ENCODE measurements at regions not wholly inside any gene's neighbourhood (a gene's known extent, or its start where the extent isn't known, plus 50 kb on each side); places are given as distances from the start of the nearest gene placed in this dataset.
"Not testable (repeated sequence)": the region's sequence is repeated elsewhere in the genome, so short reads cannot be mapped to it uniquely, and the experiment has no call there.

DNA sequence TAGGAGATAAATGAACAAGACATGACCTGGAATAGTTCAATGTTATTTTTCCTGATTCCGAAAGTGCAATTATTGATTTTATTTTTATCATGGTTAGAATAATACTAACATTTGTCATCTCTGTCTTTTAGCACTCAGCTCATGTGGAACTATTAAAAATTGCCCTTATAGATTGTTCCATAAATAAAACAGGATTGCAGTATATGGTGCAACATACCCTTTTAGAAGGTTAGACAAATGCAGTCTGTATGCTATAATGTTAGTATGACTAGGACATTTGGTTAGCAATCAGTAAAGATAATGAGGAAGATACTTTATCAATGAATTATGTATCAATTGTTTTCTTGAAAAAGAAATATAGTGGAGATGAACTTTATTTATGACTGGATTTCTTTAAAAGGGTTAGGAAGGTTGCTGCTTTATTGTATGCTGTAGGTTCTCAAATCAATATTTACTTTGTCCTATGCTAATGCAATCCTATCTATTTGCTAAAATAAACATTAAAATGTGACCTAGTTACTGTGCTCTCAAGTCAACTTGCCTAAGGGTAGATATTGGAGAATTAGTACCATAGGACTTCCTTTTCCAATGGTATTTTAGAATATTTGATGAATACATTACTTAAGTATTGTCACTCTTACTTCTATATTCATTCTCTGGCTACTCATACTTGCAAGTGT, 348.9 kb upstream of the ISL1 start:
- no peak for DNase-seq (ENCODE audit: low spot score)

DNA sequence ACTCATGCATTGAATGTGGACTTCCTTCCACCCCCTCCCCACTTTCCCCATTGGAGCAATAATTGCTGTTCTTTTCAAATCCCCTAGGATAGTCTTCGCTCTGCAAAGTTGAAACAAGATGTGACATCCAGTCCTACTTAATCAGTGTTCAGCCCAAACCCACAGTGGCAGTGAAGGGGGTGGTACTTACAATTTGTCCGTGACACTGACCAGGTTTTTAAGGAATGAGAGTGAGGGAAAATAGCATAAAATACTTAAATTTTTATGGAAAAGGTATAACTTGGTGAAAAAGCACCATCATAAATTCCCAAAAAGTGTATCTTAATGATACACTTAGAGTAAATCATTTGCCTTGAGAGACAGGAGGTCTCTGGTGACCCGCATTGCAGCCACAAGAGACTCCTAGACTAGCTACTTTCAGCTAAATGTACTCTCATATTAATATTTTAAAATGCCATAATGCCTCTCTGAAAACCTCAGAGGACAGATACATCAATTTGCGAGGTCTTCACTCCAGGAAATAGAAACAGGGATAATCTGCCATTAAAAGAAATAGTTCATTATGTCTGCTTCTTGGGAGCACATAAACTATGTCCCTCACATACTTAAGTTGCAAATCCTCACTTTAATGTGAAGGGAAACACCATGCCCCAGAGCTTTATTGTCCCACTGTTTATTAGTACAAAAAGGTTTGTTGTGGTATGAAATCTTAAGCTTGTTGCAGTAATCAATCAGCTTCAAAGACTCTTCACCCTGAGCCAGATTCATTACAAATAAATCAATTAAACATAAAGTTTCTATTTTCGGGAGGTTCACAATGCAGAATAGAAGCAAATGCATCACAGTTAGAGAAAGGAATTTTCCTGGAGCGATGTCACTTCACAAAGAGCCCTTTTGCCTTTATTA, 343.6 kb upstream of the ISL1 start:
- no peak for DNase-seq (ENCODE audit: low spot score)

DNA sequence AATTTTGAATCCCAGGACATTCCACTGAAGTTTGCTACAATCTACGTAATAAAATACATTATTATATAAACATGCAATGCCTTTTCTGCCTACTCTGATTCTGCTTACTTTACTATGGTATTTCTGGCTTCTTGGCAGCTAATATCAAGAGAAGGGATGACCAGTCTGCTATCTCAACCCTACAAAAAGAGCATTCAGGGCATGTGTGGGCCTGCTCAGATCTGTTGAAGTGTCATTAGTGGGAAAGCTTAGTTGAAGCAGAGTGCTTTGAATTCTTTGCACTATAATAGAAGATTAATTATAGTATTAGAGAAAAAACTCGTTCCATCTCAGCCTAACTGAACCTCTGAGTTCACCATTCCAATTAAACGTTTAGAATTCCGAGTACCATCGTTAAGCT, 339.5 kb upstream of the ISL1 start:
- no peak for DNase-seq (ENCODE audit: low spot score)

DNA sequence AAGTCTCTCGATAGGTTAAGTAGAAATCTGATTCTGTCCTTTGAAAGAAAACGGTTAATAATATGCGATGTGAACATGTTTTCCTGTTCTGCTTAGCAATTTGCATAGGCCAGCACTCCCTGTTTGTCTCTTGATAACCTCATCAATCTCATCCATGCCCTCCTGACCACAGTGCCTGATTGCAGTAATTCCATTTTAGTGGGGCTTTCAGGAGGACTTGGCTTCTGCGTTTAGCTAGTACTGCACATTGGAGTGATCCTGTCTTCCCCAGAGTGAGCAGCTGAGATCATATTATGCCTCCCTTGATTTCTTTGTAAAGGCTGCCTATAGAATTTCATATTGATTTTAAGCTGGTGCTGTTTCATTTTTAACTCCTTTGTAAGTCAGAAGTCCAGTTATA, 335.9 kb upstream of the ISL1 start:
- DNase-seq (ENCODE audit: low spot score): no peak

DNA sequence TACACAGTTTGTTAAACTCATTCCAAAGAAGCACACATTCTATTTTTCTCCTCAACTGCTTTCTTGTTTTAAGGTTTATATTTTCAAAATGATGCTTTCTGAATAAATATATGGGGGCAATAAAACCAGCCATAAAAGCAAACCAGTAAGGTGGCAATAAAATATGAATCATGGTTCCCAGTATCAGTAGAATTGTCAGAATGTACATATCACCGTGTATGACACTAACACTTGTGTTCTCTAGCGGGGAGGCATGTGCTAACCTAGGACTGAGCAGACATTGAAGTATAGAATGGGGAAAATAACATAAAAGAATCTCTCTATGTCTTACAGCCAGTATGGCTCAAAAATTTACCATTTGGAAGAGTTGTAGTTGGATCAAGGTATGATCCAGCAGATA, 329.9 kb upstream of the ISL1 start:
- DNase-seq (ENCODE audit: low spot score): no peak

DNA sequence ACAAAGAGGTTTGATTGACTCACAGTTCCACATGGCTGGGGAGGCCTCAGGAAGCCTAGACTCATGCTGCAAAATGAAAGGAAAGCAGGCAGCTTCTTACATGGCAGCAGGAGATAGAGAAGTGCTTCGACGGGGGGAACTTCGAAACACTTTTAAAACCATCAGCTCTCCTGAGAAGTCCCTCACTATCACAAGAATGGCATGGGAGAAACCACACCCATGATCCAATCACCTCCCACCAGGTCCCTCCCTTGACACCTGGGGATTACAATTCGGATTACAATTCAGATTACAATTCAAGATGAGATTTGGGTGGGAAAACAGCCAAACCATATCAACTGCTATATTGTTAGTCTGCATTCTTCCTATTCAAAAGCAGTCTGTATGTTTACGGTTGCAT, 322.3 kb upstream of the ISL1 start:
- no peak for DNase-seq (ENCODE audit: low spot score)

DNA sequence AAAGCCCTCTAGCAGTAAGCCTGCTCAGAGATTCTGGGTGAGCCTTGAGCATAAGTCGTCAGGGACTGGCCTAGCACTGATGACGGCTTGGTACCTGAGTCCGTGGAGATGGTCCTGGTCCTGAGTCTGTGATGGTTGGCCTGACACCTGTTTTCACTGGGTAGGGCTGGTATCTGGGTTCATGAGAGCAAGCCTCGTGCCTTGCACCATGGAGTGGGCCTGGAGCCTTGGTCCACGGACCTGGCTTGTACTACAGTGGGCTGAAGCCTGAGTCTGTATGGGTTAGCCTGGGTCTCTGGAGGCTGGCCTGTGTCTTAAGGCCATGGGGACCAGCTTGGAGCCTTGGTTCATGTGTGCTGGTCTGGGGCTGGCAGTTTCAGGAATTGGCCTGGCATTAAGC, 310.3 kb upstream of the ISL1 start:
- DNase-seq (ENCODE audit: low spot score): no peak

DNA sequence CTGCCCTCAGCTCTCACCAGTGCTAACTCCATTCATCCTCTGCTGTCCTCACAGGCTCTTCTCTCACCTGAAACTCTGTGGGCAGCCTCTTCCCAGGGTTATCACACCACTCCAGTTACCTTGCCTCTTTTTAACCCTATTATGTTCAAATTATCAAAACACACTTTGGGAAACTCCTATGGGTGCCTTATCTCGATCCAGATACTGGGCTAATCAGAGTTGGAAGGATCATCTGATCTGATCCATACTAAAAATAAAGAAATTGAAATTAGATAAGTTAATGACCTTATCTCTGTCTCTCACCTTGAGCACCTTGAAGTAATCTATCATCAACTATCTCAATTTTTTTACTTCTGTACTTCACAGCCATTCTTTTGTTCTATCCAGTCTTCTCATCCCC, 300.5 kb upstream of the ISL1 start:
- no peak for DNase-seq (ENCODE audit: low spot score)

DNA sequence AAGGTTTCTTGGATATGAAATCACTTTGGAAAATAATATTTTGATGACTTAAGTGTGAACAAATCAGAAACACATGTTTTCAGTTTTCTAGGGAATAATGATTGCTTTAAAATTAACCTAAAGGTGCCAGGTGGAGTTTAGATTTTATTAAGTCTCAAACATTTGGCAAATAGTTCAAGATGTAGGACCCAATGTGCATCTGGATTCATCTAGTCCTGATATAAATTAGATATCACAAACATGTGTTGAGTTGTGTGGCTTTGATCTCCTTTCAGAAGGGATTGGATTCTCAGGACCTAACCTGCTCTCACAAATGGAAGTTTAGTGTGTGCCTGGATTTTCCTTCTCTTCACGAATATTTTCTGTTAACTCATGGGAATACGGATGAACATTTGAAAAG, 291.4 kb upstream of the ISL1 start:
- DNase-seq (ENCODE audit: low spot score): no peak

DNA sequence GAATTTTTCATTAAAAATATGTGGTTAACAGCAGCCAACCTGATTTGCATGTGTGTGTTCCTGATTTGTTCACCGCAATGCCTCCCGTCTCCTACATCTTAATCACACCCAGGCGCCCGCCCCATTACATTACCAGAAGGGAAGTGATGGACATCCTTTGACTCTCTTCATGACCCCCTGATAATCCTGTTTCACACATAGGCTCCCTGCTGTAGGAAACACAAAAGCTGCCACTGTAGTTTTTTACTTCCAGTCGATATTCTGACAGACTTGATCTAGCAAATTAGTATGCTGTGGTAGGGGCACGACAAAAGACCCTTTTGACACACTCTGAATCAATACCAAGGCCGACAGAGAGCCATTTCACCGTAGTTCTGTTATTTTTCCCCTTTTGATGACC, 287.8 kb upstream of the ISL1 start:
- no peak for DNase-seq (ENCODE audit: low spot score)

DNA sequence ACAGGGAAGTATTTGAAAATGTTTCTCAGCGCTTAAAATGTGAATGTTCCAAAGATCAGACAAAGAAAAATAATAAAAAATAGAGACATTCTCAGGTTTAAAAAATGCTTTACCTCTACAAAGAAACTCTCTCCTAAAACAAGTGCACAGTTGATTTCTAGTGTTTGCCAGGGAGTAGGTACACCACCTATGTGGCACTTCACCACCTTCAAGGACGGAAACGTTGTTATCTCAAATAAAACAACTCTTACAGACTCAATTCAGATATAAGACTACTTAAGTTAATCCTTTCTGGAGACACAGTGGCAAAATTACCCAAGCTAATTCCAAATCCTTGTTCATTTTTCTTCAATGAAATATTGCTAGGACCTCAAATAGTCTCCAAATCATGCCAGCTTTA, 286.4 kb upstream of the ISL1 start:
- no peak for DNase-seq (ENCODE audit: low spot score)

DNA sequence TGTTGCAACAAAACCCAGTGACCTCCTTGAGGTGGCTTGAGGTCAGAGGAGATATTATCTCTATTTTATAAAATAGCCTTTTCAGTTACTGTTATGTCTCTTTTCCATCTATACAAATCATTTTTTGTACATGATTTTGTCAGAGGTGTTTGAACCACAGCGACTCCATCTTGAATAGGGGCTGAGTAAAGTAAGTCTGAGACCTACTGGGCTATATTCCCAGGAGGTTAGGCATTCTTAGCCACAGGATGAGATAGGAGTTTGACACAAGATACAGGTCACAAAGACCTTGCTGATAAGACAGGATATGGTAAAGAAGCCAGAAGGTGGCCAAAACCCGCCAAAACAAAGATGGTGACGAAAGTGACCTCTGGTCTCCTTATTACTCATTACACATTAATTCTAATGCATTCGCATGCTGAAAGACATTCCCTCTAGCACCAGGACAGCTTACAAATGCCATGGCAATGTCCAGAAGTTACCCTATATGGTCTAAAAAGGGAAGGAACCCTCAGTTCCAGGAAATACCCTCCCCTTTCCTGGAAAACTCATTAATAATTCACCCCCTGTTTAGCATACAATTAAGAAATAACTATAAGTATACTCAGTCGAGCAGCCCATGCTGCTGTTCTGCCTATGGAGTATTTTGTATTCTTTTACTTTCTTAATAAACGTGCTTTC, 283.9 kb upstream of the ISL1 start:
- DNase-seq (ENCODE audit: low spot score): no peak

DNA sequence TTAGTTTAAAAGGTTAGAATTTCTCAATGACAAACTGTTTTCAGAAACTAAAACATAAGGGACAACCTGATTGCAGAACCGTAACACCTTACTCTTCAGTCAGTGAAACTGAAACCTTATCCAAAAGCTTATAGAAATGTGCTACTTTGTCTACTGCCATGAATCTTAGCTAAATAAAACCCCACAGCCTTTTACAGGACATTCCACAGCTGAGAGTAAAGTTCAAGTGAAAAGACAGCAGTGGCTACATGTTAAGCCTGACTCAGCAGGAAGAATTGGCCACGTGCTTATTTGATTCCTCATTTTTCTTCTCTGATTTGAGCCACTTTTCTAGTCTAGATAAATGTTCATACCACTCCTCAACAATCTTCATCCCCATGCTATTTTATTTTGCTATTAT, 278.7 kb upstream of the ISL1 start:
- no peak for DNase-seq (ENCODE audit: low spot score)

DNA sequence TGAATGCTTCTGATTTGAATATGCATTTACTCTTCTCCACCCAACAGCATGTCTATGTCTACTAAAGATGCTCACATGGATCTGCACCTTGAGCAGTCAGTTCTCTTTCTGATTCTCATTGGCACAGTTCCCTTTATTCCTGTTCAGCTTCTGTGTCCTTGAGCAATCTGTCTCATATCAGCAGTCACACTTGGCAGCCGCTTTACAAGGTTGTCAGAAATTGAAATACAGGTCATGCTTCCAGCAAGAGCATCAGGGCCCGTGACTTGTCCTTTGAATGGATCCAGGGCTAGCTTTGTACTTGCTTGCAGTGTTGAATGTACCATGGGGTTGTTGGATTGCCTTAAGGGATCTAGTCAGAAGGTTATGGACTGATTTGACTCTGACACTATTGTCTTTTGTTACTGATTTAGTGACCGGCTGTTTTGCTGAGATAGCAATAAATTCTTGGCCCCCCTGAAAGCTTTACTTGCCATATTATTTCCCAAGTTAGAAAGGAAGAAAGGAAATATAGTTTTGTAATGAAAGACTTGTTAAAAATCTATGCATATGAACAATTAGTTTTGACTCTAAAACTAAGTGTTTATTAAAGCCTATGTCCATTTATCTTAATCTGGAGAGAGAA, 273.4 kb upstream of the ISL1 start:
- DNase-seq (ENCODE audit: low spot score): no peak

DNA sequence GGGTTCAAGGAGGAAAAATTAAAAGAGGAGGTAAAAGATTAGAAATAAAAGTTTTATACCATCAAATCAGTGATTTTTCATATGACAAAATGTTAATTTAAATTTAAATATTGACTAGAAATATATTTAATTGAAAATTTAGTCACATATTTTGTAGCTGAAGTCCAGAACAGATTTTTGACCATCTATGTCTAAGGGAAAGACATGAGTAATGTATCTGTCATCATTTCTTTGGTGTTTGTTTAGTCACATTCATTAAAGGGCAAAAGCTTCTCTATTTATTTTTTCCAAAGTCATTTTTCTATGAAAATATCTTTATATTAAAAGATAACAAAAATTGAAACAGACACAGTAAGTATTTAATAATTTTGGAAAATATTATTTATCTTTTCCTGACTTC, 252.0 kb upstream of the ISL1 start:
- DNase-seq (ENCODE audit: low spot score): no peak

DNA sequence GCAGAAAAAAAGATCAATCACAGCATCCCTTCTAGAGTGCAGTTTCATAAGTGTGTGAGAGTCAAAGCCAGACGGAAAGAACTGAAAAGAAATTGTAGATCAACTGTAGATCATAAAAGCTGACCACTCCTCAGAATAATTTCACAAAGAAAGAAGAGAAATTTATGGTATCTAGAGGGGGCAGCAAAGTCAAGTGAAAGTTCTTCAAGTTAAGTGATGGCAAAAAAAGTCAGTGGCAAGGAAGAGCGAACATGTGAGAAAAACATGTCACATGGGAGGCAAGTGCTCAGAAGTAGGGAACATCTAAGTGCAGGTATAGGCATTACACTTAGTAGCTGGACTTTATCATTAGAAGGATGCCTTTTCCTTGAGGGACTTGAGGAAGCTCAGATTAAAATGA, 245.1 kb upstream of the ISL1 start:
- no peak for DNase-seq (ENCODE audit: low spot score)

DNA sequence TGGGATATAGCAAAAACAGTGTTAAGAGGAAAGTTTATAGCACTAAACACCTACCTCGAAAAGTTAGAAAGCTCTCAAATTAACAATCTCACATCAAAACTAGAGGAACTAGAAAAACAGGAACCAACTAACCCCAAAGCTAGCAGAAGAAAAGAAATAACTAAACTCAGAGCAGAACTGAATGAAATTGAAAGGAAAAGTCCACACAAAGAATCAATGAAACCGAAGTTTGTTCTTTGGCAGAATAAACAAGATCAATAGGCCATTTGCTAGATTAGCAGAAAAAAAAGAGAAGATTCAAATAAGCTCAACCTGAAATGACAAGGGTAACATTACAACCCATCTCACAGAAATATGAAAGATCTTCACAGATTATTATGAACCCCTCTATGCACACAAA, 234.8 kb upstream of the ISL1 start:
- no peak for DNase-seq (ENCODE audit: low spot score)

DNA sequence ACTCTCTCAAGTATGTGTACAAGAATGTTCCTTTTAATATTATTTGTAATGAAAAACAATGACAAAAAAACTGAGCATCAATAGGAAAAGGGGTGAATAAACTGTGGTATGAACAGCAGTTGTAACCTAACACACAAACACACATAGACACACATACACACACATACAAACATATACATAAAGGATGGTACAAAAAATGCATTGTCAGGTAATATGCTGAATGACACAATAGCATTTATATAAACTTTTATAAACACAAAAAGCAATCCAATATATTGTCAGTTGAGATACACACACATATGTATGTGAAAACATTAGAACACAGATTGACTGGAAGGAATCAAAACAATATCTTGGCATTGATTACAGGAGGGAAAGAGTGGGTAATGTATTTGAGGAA, 227.0 kb upstream of the ISL1 start:
- DNase-seq (ENCODE audit: low spot score): no peak

DNA sequence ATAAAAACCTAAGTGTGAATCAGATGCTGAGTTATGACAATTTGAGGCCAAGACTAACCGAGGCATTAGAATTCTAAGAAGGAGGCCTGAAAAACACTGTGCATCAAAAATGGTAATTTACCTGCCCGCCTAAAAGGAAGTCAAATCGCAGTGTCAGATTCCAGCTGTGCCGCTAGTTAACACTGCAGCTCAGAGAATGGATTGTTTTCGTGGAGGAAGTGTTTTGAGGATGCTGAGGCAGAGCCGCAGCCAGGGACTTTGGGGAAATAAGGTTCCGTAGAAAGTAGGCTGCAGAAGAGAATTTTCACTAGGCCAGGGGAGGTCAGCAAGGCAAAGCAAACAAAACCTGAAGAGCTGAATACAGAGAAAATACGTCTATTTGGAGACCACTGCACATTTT, 226.4 kb upstream of the ISL1 start:
- DNase-seq (ENCODE audit: low spot score): no peak

DNA sequence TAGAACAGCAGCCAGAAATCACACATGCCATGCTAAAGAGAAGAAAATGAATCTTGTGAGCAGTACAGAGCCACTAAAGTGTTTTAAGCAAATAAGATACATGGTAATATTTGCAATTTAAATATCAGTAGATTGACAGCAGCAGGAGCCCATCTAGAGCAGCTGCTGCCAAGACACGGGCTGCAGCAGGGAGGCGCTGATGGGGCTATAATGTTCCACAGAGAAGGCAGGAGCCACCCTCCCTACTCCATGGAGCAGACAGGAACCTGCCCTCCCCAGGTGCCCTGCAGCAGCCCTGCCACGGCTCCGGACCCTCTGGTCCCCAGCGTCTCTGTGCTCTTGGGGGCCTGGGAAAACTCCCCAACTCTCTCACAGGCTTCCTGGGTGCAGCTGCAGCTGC, 224.1 kb upstream of the ISL1 start:
- DNase-seq (ENCODE audit: low spot score): no peak

DNA sequence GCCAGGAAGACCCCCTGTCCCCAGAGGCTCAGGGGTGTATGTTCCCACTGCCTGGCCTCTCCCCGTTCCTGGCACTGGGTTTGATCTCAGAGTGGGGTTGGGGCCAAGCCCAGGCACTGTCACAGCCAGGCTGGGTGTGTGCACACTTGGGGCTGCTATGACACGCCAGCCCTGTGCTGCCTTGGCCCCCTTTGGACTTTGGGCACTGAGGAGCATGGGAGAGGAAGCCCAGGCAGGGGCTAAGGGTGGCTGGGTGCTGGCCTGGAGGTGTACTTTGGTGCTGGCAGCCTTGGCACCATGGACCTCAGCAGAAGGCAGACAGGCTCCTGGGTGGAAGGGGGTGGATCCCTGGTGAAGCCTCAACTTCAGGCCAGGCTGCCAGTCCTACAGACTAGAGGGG, 223.6 kb upstream of the ISL1 start:
- no peak for DNase-seq (ENCODE audit: low spot score)

DNA sequence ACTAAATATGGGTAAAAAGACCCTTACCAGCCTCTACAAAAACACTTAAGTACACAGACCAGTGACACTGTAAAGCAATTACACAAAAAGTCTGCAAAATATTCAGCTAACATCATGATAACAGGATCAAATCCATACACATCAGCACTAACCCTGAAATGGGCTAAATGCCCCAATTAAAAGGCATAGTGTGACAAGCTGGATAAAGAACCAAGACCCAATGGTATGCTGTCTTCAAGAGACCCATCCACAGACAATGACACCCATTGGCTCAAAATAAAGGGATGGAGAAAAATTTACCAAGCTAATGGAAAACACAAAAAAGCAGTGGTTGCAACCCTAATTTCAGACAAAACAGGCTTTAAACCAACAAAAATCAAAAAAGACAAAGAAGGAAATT, 221.0 kb upstream of the ISL1 start:
- DNase-seq (ENCODE audit: low spot score): no peak

DNA sequence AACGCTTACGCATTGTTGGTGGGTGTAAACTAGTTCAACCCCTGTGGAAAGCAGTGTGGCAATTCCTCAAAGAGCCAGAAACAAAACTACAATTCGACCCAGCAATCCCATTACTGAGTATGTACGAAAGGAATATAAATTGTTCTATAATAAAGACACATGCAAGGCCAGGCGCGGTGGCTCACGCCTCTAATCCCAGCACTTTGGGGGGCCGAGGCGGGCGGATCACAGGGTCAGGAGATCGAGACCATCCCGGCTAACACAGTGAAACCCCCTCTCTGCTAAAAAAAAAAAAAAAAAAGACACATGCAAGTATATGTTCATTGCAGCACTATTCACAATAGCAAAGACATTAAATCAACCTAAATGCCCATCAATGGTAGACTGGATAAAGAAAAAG, 217.6 kb upstream of the ISL1 start:
- not testable (repeated sequence) for DNase-seq (ENCODE audit: low spot score)

All from putamen (tissue), 1 donor.